ENCODE measurements at regions not wholly inside any gene's neighbourhood (a gene's known extent, or its start where the extent isn't known, plus 50 kb on each side); places are given as distances from the start of the nearest gene placed in this dataset.
"Not testable (repeated sequence)": the region's sequence is repeated elsewhere in the genome, so short reads cannot be mapped to it uniquely, and the experiment has no call there.

GRCh38 chr18:47677952-47678351 lies 252.5 kb downstream of the SMAD2 start:
- Mint-ChIP-seq H3K4me3 (no peak overlapping the region), H3K9me3 (no peaks in the 10 kb centered on the region), H3K4me1 (no peaks in the 10 kb centered on the region), H3K27me3 (ENCODE audit: low read depth, poor library complexity) (peaks cover 6% of the 10 kb centered on the region), H3K36me3 (ENCODE audit: low read depth) (no peaks in the 10 kb centered on the region), H3K27ac (no peak overlapping the region)
- TF ChIP-seq CTCF (IDR thresholded peaks at IDR 0.05) = no peak
- no peak for DNase-seq

GRCh38 chr18:47669815-47670214 lies 260.6 kb downstream of the SMAD2 start:
- Mint-ChIP-seq H3K36me3 (ENCODE audit: low read depth) (no peaks in the 10 kb centered on the region), H3K4me3 (no peak overlapping the region), H3K9me3 (peaks cover 3% of the 10 kb centered on the region), H3K27me3 (ENCODE audit: low read depth, poor library complexity) (peaks cover 25% of the 10 kb centered on the region), H3K4me1 (no peaks in the 10 kb centered on the region), H3K27ac (no peak overlapping the region)
- TF ChIP-seq CTCF (IDR thresholded peaks at IDR 0.05) = no peak
- no peak for DNase-seq

- Mint-ChIP-seq H3K27me3 (ENCODE audit: low read depth, poor library complexity) (no peaks in the 10 kb centered on the region), H3K4me1 (peaks cover 6% of the 10 kb centered on the region), H3K9me3 (peaks cover 14% of the 10 kb centered on the region), H3K4me3 (no peak overlapping the region), H3K27ac (no peak overlapping the region), H3K36me3 (ENCODE audit: low read depth) (peaks cover 6% of the 10 kb centered on the region)
- no peak for TF ChIP-seq CTCF (IDR thresholded peaks at IDR 0.05)
- DNase-seq = no peak
These were observed 272.0 kb downstream of the SMAD2 start for GRCh38 chr18:47658498-47658897.

GRCh38 chr18:47654988-47655387 lies 275.5 kb downstream of the SMAD2 start:
- peaks cover 12% of the 10 kb centered on the region for H3K9me3 Mint-ChIP-seq
- H3K4me1 Mint-ChIP-seq = peaks cover 3% of the 10 kb centered on the region
- DNase-seq = no peak
- H3K27ac Mint-ChIP-seq = no peak overlapping the region
- TF ChIP-seq CTCF (IDR thresholded peaks at IDR 0.05) = no peak
- H3K27me3 Mint-ChIP-seq (ENCODE audit: low read depth, poor library complexity) = peaks cover 15% of the 10 kb centered on the region
- peaks cover 4% of the 10 kb centered on the region for H3K36me3 Mint-ChIP-seq (ENCODE audit: low read depth)
- no peak overlapping the region for H3K4me3 Mint-ChIP-seq

GRCh38 chr18:47644896-47645295 lies 285.6 kb downstream of the SMAD2 start:
- no peak for DNase-seq
- no peak for TF ChIP-seq CTCF (IDR thresholded peaks at IDR 0.05)
- peaks cover 4% of the 10 kb centered on the region for H3K27me3 Mint-ChIP-seq (ENCODE audit: low read depth, poor library complexity)
- H3K4me1 Mint-ChIP-seq = no peaks in the 10 kb centered on the region
- H3K4me3 Mint-ChIP-seq = no peak overlapping the region
- H3K9me3 Mint-ChIP-seq = peaks cover 10% of the 10 kb centered on the region
- no peak overlapping the region for H3K27ac Mint-ChIP-seq
- no peaks in the 10 kb centered on the region for H3K36me3 Mint-ChIP-seq (ENCODE audit: low read depth)

GRCh38 chr18:47637551-47637950 lies 292.9 kb downstream of the SMAD2 start:
- H3K27ac Mint-ChIP-seq; H3K27me3 Mint-ChIP-seq (ENCODE audit: low read depth, poor library complexity); H3K4me1 Mint-ChIP-seq; DNase-seq; H3K36me3 Mint-ChIP-seq (ENCODE audit: low read depth); H3K4me3 Mint-ChIP-seq: not testable (repeated sequence)
- H3K9me3 Mint-ChIP-seq = peaks cover 23% of the 10 kb centered on the region
